Smooth muscle cell (in vitro differentiated cells): ENCODE measurements at regions not wholly inside any gene's neighbourhood (a gene's known extent, or its start where the extent isn't known, plus 50 kb on each side); places are given as distances from the start of the nearest gene placed in this dataset.

Experiments used
- DNase-seq: peaks from one replicate; lab custom pipeline; 2025; ENCODE audit not compliant: unreplicated experiment; lab: John Stamatoyannopoulos, UW
- H2AFZ ChIP-seq: fragments of 200-600 bp; sonication (generic); 2 replicates; pipeline ENCODE4 v1.6.0; 2016; ENCODE audit warnings: antibody characterized with exemption, low read depth, mild to moderate bottlenecking
- H3F3A ChIP-seq: fragments of 200-600 bp; sonication (generic); 2 replicates; pipeline ENCODE4 v1.6.0; 2017; ENCODE audit warnings: antibody characterized with exemption, low read depth
- H3K27ac ChIP-seq: fragments of 200-600 bp; sonication (generic); 2 replicates; pipeline ENCODE4 v1.5.1; 2016; ENCODE audit warnings: low read depth, mild to moderate bottlenecking
- H3K27me3 ChIP-seq: fragments of 200-600 bp; sonication (generic); 2 replicates; pipeline ENCODE4 v1.6.1; 2016; ENCODE audit warnings: low read depth, mild to moderate bottlenecking
- H3K36me3 ChIP-seq: fragments of 200-600 bp; sonication (generic); 2 replicates; pipeline ENCODE4 v1.5.1; 2016; ENCODE audit warnings: low read depth
- H3K4me1 ChIP-seq: fragments of 200-600 bp; sonication (generic); 2 replicates; pipeline ENCODE4 v1.5.1; 2016; ENCODE audit warnings: low read depth
- H3K4me2 ChIP-seq: fragments of 200-600 bp; sonication (generic); 2 replicates; pipeline ENCODE4 v1.6.0; 2016; ENCODE audit warnings: mild to moderate bottlenecking
- H3K4me3 ChIP-seq: fragments of 200-600 bp; sonication (generic); 2 replicates; pipeline ENCODE4 v1.5.1; 2016; ENCODE audit warnings: mild to moderate bottlenecking
- H3K79me2 ChIP-seq: fragments of 200-600 bp; sonication (generic); 2 replicates; pipeline ENCODE4 v1.6.0; 2016; ENCODE audit warnings: low read depth, mild to moderate bottlenecking
- H3K9ac ChIP-seq: fragments of 200-600 bp; sonication (generic); 2 replicates; pipeline ENCODE4 v1.6.0; 2016; ENCODE audit warnings: low read depth
- H3K9me3 ChIP-seq: fragments of 200-600 bp; sonication (generic); replicated peaks from 2 replicates; pipeline ENCODE4 v1.5.1; 2016; ENCODE audit warnings: low read depth
- H4K20me1 ChIP-seq: fragments of 200-600 bp; sonication (generic); 2 replicates; pipeline ENCODE4 v1.6.0; 2016; ENCODE audit warnings: low read depth
- CTCF ChIP-seq: fragments of 200-600 bp; sonication (generic); IDR thresholded peaks from 2 replicates; pipeline ENCODE4 v1.5.1; 2017; ENCODE audit warnings: borderline replicate concordance, mild to moderate bottlenecking, antibody characterized with exemption; ENCODE audit not compliant: insufficient read depth, poor library complexity, severe bottlenecking
- WGBS: methylation state at CpG from one replicate; pipeline ENCODE4 v1.1.7; 2016; ENCODE audit warnings: low lambda C conversion rate; 5-methylcytosine and 5-hydroxymethylcytosine counted together

- no peak for TF ChIP-seq CTCF
- no peaks in the 10 kb centered on the region for H4K20me1 ChIP-seq
- H3K9me3 ChIP-seq = no peaks in the 10 kb centered on the region
- peaks cover 14% of the 10 kb centered on the region for H3K27me3 ChIP-seq
- 97% methylated on average over 2 of the region's 2 CpGs for WGBS
- H3K9ac ChIP-seq = no peak overlapping the region
- H3K79me2 ChIP-seq = no peaks in the 10 kb centered on the region
- no peaks in the 10 kb centered on the region for H3K36me3 ChIP-seq
- no peak overlapping the region for H3K4me3 ChIP-seq
- no peaks in the 10 kb centered on the region for H3F3A ChIP-seq
- no peak for DNase-seq
- H3K4me1 ChIP-seq = no peaks in the 10 kb centered on the region
- no peak overlapping the region for H3K4me2 ChIP-seq
- H3K27ac ChIP-seq = no peak overlapping the region
- no peak overlapping the region for H2AFZ ChIP-seq
These were observed 194.6 kb downstream of the CYRIA start for GRCh38 chr2:16470936-16471490.

- H3F3A ChIP-seq = no peaks in the 10 kb centered on the region
- H3K4me2 ChIP-seq = no peak overlapping the region
- H2AFZ ChIP-seq = no peak overlapping the region
- 82% methylated on average over 2 of the region's 2 CpGs for WGBS
- H3K4me3 ChIP-seq = no peak overlapping the region
- H3K9ac ChIP-seq = no peak overlapping the region
- no peaks in the 10 kb centered on the region for H3K9me3 ChIP-seq
- no peaks in the 10 kb centered on the region for H3K4me1 ChIP-seq
- no peaks in the 10 kb centered on the region for H3K79me2 ChIP-seq
- H3K27me3 ChIP-seq = peaks cover 3% of the 10 kb centered on the region
- DNase-seq = no peak
- no peak for TF ChIP-seq CTCF
- H3K27ac ChIP-seq = no peak overlapping the region
- no peaks in the 10 kb centered on the region for H4K20me1 ChIP-seq
- no peaks in the 10 kb centered on the region for H3K36me3 ChIP-seq
These were observed 198.8 kb downstream of the CYRIA start for GRCh38 chr2:16466821-16467151.

- Histone ChIP-seq H3K9ac (no peak overlapping the region), H3K9me3 (no peaks in the 10 kb centered on the region), H4K20me1 (no peaks in the 10 kb centered on the region), H2AFZ (no peak overlapping the region), H3F3A (no peaks in the 10 kb centered on the region), H3K27me3 (no peaks in the 10 kb centered on the region), H3K4me1 (no peaks in the 10 kb centered on the region), H3K36me3 (no peaks in the 10 kb centered on the region), H3K4me3 (no peak overlapping the region), H3K4me2 (no peak overlapping the region), H3K27ac (no peak overlapping the region), H3K79me2 (no peaks in the 10 kb centered on the region)
- WGBS = 72% methylated on average over 8 of the region's 8 CpGs
- TF ChIP-seq CTCF = no peak
- DNase-seq = no peak
These were observed 199.4 kb downstream of the CYRIA start for GRCh38 chr2:16466133-16466820.

GRCh38 chr2:16464641-16465040, 201.0 kb downstream of the CYRIA start:
- WGBS = 93% methylated on average over 3 of the region's 3 CpGs
- Histone ChIP-seq H3K9ac (no peak overlapping the region), H4K20me1 (no peaks in the 10 kb centered on the region), H2AFZ (no peak overlapping the region), H3K79me2 (no peaks in the 10 kb centered on the region), H3K36me3 (no peaks in the 10 kb centered on the region), H3K4me3 (no peak overlapping the region), H3K27me3 (no peaks in the 10 kb centered on the region), H3K4me1 (no peaks in the 10 kb centered on the region), H3K9me3 (no peaks in the 10 kb centered on the region), H3K4me2 (no peak overlapping the region), H3K27ac (no peak overlapping the region), H3F3A (no peaks in the 10 kb centered on the region)
- DNase-seq = no peak
- no peak for TF ChIP-seq CTCF
